SK-N-DZ (cell line): ENCODE measurements at regions not wholly inside any gene's neighbourhood (a gene's known extent, or its start where the extent isn't known, plus 50 kb on each side); places are given as distances from the start of the nearest gene placed in this dataset.
"Not testable (repeated sequence)": the region's sequence is repeated elsewhere in the genome, so short reads cannot be mapped to it uniquely, and the experiment has no call there.

Experiments
- DNase-seq: peaks from one replicate; pipeline ENCODE4 v3.0.0-alpha.2; 2015; ENCODE audit warnings: low spot score

GRCh38 chr14:40269436-40269835 is 837.2 kb upstream of the FBXO33 start:
- DNase-seq: no peak

GRCh38 chr14:40268236-40268635 is 836.0 kb upstream of the FBXO33 start:
- DNase-seq: no peak

GRCh38 chr14:40265096-40265495 is 832.9 kb upstream of the FBXO33 start:
- DNase-seq: no peak

GRCh38 chr14:40252817-40253447 is 820.7 kb upstream of the FBXO33 start:
- DNase-seq: no peak

- DNase-seq: no peak
Measured at GRCh38 chr14:40248671-40249070, 816.4 kb upstream of the FBXO33 start.

GRCh38 chr14:40240245-40240859 is 808.1 kb upstream of the FBXO33 start:
- DNase-seq: no peak

GRCh38 chr14:40232302-40232701 is 800.1 kb upstream of the FBXO33 start:
- DNase-seq: no peak

GRCh38 chr14:40229676-40230075 is 797.4 kb upstream of the FBXO33 start:
- no peak for DNase-seq

GRCh38 chr14:40222996-40223395 is 790.8 kb upstream of the FBXO33 start:
- DNase-seq: no peak

GRCh38 chr14:40221428-40221827 is 789.2 kb upstream of the FBXO33 start:
- DNase-seq: no peak

- no peak for DNase-seq
Measured at GRCh38 chr14:40219032-40219431, 786.8 kb upstream of the FBXO33 start.

GRCh38 chr14:40218282-40218941 is 786.2 kb upstream of the FBXO33 start:
- DNase-seq: no peak

- DNase-seq: no peak
Measured at GRCh38 chr14:40216976-40217375, 784.7 kb upstream of the FBXO33 start.

GRCh38 chr14:40216408-40216807 is 784.2 kb upstream of the FBXO33 start:
- DNase-seq: not testable (repeated sequence)

- no peak for DNase-seq
Measured at GRCh38 chr14:40213701-40214100, 781.5 kb upstream of the FBXO33 start.

- no peak for DNase-seq
Measured at GRCh38 chr14:40204441-40205175, 772.4 kb upstream of the FBXO33 start.

GRCh38 chr14:40199101-40199500 is 766.9 kb upstream of the FBXO33 start:
- DNase-seq: no peak

- DNase-seq: no peak
Measured at GRCh38 chr14:40197344-40197743, 765.1 kb upstream of the FBXO33 start.

GRCh38 chr14:40188006-40188405 is 755.8 kb upstream of the FBXO33 start:
- DNase-seq: no peak

GRCh38 chr14:40164083-40164482 is 731.9 kb upstream of the FBXO33 start:
- DNase-seq: no peak

- no peak for DNase-seq
Measured at GRCh38 chr14:40139657-40140056, 707.4 kb upstream of the FBXO33 start.

GRCh38 chr14:40133463-40133862 is 701.2 kb upstream of the FBXO33 start:
- no peak for DNase-seq
